Mesenchymal stem cell (in vitro differentiated cells and primary cell): ENCODE measurements at regions not wholly inside any gene's neighbourhood (a gene's known extent, or its start where the extent isn't known, plus 50 kb on each side); places are given as distances from the start of the nearest gene placed in this dataset.

ENCODE experiments used
- DNase-seq: peaks from one replicate; pipeline ENCODE4 v3.0.0-alpha.2; 2013
- H2AFZ ChIP-seq: one replicate; pipeline ENCODE4 v1.6.1; 2013; ENCODE audit warnings: low read depth, mild to moderate bottlenecking, control low read depth, inconsistent platforms, low read length, moderate library complexity
- H2AK5ac ChIP-seq: 2 replicates; pipeline ENCODE4 v1.6.1; 2013; ENCODE audit warnings: low read length, moderate library complexity, mild to moderate bottlenecking, inconsistent platforms; ENCODE audit not compliant: severe bottlenecking
- H2BK120ac ChIP-seq: one replicate; pipeline ENCODE4 v1.6.1; 2013; ENCODE audit warnings: low read depth, mild to moderate bottlenecking, inconsistent platforms, low read length, moderate library complexity
- H2BK12ac ChIP-seq, 2 experiments: one replicate each; pipeline ENCODE4 v1.6.1; 2013; ENCODE audit warnings: inconsistent platforms in 2 of 2, low read length in 2 of 2, mild to moderate bottlenecking in 2 of 2, moderate library complexity in 2 of 2, control low read depth in 1 of 2
- H2BK15ac ChIP-seq: one replicate; pipeline ENCODE4 v1.6.1; 2013; ENCODE audit warnings: mild to moderate bottlenecking, low read depth, inconsistent platforms; ENCODE audit not compliant: poor library complexity, severe bottlenecking
- H2BK5ac ChIP-seq: 2 replicates; pipeline ENCODE4 v1.6.1; 2013; ENCODE audit warnings: low read depth, mild to moderate bottlenecking, low read length, control low read depth, inconsistent platforms; ENCODE audit not compliant: poor library complexity, severe bottlenecking
- H3K14ac ChIP-seq, 2 experiments: one replicate each; pipeline ENCODE4 v1.6.1; 2013; ENCODE audit warnings: inconsistent platforms in 2 of 2, low read length in 2 of 2, control low read depth in 1 of 2, mild to moderate bottlenecking in 1 of 2, moderate library complexity in 1 of 2
- H3K18ac ChIP-seq, 2 experiments: one replicate each; pipeline ENCODE4 v1.6.1; 2013; ENCODE audit warnings: inconsistent platforms in 2 of 2, low read length in 2 of 2, control low read depth in 1 of 2, low read depth in 1 of 2, mild to moderate bottlenecking in 1 of 2
- H3K23ac ChIP-seq, 2 experiments: one replicate each; pipeline ENCODE4 v1.6.1; 2013; ENCODE audit warnings: inconsistent platforms in 2 of 2, low read length in 2 of 2, mild to moderate bottlenecking in 2 of 2, moderate library complexity in 2 of 2, control low read depth in 1 of 2
- H3K27ac ChIP-seq: 2 replicates; pipeline ENCODE4 v1.5.1; 2013; ENCODE audit warnings: mild to moderate bottlenecking, moderate library complexity, low read length, control low read depth, inconsistent platforms; ENCODE audit not compliant: poor library complexity, severe bottlenecking
- H3K27me3 ChIP-seq, 2 experiments: 2 replicates each; pipeline versions ENCODE4 v1.6.1 to v1.7.0; 2013; ENCODE audit warnings: low read length in 2 of 2, mild to moderate bottlenecking in 2 of 2, moderate library complexity in 2 of 2, control low read depth in 1 of 2, inconsistent platforms in 1 of 2; ENCODE audit not compliant: control insufficient read depth in 1 of 2, insufficient read depth in 1 of 2
- H3K36me3 ChIP-seq, 2 experiments: 2 replicates each; pipeline versions ENCODE4 v1.6.1 to v1.7.0; 2013; ENCODE audit warnings: low read length in 2 of 2, control low read depth in 1 of 2, inconsistent platforms in 1 of 2, low read depth in 1 of 2, mild to moderate bottlenecking in 1 of 2; ENCODE audit not compliant: insufficient read depth in 2 of 2, control insufficient read depth in 1 of 2
- H3K4ac ChIP-seq, 2 experiments: one replicate each; pipeline ENCODE4 v1.6.1; 2013; ENCODE audit warnings: inconsistent platforms in 2 of 2, low read length in 2 of 2, mild to moderate bottlenecking in 2 of 2, moderate library complexity in 2 of 2, control low read depth in 1 of 2, low read depth in 1 of 2
- H3K4me1 ChIP-seq: 2 replicates; pipeline ENCODE4 v1.6.1; 2013; ENCODE audit warnings: low read depth, low read length, control low read depth; ENCODE audit not compliant: control insufficient read depth, insufficient read depth
- H3K4me2 ChIP-seq: 2 replicates; pipeline ENCODE4 v1.6.1; 2013; ENCODE audit warnings: low read length, mild to moderate bottlenecking, inconsistent platforms; ENCODE audit not compliant: poor library complexity, severe bottlenecking
- H3K4me3 ChIP-seq, 2 experiments: 2 replicates each; pipeline versions ENCODE4 v1.5.1 to v1.7.0; 2013; ENCODE audit warnings: low read length in 2 of 2, mild to moderate bottlenecking in 2 of 2, control low read depth in 1 of 2, low read depth in 1 of 2; ENCODE audit not compliant: insufficient read depth in 1 of 2
- H3K79me1 ChIP-seq: replicated peaks from 2 replicates; pipeline ENCODE4 v1.6.1; 2013; ENCODE audit warnings: mild to moderate bottlenecking, control low read depth, low read length, inconsistent platforms; ENCODE audit not compliant: poor library complexity, severe bottlenecking
- H3K9ac ChIP-seq: 2 replicates; pipeline ENCODE4 v1.7.0; 2013; ENCODE audit warnings: mild to moderate bottlenecking, low read length, moderate library complexity
- H3K9me3 ChIP-seq: 2 replicates; pipeline ENCODE4 v1.7.0; 2013; ENCODE audit warnings: mild to moderate bottlenecking, low read length; ENCODE audit not compliant: control insufficient read depth
- H4K8ac ChIP-seq: one replicate; pipeline ENCODE4 v1.6.1; 2013; ENCODE audit warnings: inconsistent platforms, mild to moderate bottlenecking, low read length, moderate library complexity
- H4K91ac ChIP-seq: one replicate; pipeline ENCODE4 v1.6.1; 2013; ENCODE audit warnings: mild to moderate bottlenecking, low read length, inconsistent platforms
- whole genome bisulfite sequencing: methylation state at CpG from one replicate; pipeline ENCODE4 v1.1.7; 2013; ENCODE audit warnings: mixed read lengths; 5-methylcytosine and 5-hydroxymethylcytosine counted together

DNA sequence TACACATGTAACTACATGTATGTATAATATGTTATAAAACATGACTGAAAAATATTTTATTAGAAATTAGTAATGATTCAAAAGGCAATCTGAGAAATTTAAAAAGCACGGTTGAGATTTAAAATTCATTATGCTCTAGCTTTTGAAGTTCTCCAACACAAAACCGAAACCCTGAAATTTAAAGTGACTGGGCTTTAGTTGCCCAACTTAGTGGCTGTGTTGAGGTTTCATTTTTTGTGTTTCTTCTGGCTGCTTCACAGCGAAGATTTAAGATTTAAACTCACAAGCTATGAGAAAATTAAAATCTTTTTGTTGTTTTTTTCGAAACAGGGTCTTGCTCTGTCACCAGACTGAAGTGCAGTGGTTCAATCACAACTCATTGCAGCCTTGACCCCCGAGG, 1058.7 kb downstream of the NCAM2 start:
- Histone ChIP-seq H3K79me1 (no peaks in the 10 kb centered on the region), H3K9ac (no peak overlapping the region), H3K4me3 (no peak overlapping the region), H4K8ac (no peak overlapping the region), H4K91ac (no peak overlapping the region), H2BK5ac (no peak overlapping the region), H3K18ac (no peak overlapping the region), H2BK120ac (no peak overlapping the region), H2AK5ac (no peak overlapping the region), H2AFZ (no peak overlapping the region), H2BK15ac (no peak overlapping the region), H3K27ac (no peak overlapping the region), H3K27me3 (no peaks in the 10 kb centered on the region), H3K9me3 (no peaks in the 10 kb centered on the region), H3K23ac (no peak overlapping the region), H2BK12ac (no peak overlapping the region), H3K4me2 (no peak overlapping the region), H3K36me3 (no peaks in the 10 kb centered on the region), H3K4me1 (no peaks in the 10 kb centered on the region), H3K14ac (no peak overlapping the region), H3K4ac (no peak overlapping the region)
- WGBS, result 63% methylated on average over 5 of the region's 5 CpGs
- no peak for DNase-seq

DNA sequence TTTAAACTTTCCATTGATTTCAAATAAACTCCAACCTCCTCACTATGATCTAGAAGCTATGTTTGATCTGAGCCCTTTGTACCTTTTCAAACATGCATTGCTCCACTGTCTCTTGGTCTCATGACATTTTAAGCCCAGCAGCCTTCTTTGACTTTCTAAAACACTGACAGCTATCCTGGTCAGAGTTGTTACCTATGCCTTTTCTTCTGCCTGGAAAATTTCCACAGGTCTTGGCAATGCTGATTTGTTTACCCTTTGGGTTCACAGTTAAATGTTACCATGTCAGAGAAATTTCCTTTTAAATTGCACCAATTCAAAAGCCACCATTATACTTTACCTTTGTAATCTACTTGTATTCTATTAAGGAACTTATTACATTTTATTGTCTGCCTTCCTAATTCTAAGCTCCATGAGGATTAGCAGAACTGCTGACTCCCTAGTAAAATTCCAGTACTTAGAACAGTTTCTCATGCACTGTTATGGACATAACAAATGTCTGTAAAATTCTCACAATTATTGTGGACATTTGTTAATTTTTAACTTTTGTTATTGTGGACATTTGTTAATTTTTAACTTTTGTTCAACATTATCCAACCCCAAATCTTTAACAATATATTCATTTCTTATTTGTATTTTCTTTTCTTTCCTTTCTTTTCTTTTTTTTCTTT, 1064.4 kb downstream of the NCAM2 start:
- no peak overlapping the region for H3K27ac ChIP-seq
- H2BK12ac ChIP-seq, result no peak overlapping the region
- no peak overlapping the region for H3K18ac ChIP-seq

DNA sequence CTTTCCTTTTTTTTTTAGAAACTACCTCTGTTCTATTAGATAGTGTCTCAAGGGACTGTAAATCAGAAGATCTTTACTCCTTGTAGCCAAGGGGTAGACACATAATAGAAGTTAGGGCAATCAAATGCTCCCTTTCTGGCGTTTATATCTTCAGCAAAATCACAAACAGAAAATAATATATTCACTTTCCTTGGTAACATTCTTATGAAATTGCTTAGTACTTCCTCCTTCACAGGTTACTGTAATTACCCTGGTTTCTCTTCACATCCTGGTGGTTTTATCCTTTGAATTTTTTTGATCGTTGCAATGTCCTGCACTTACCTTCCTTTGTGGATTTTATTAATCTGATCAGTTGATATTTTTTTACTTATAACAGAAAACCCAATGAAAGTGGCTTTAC, 1064.9 kb downstream of the NCAM2 start:
- Histone ChIP-seq H2BK120ac (no peak overlapping the region), H3K4me3 (no peak overlapping the region), H3K79me1 (no peaks in the 10 kb centered on the region), H3K27ac (no peak overlapping the region), H3K9ac (no peak overlapping the region), H3K27me3 (no peaks in the 10 kb centered on the region), H2BK5ac (no peak overlapping the region), H4K91ac (no peak overlapping the region), H3K36me3 (no peaks in the 10 kb centered on the region), H3K23ac (no peak overlapping the region), H2BK12ac (no peak overlapping the region), H2BK15ac (no peak overlapping the region), H3K4me2 (no peak overlapping the region), H3K4ac (no peak overlapping the region), H4K8ac (no peak overlapping the region), H2AFZ (no peak overlapping the region), H3K14ac (no peak overlapping the region), H2AK5ac (no peak overlapping the region), H3K9me3 (no peaks in the 10 kb centered on the region), H3K4me1 (no peaks in the 10 kb centered on the region), H3K18ac (no peak overlapping the region)
- DNase-seq, result no peak
- WGBS, result 67% methylated on average over 1 of the region's 2 CpGs

More for the DNA sequence above, 1064.4 kb downstream of the NCAM2 start:
- Histone ChIP-seq H4K91ac (no peak overlapping the region), H4K8ac (no peak overlapping the region), H3K23ac (no peak overlapping the region), H2BK120ac (no peak overlapping the region), H3K9ac (no peak overlapping the region), H2AK5ac (no peak overlapping the region), H2BK15ac (no peak overlapping the region), H3K9me3 (no peaks in the 10 kb centered on the region), H3K79me1 (no peaks in the 10 kb centered on the region), H3K4me2 (no peak overlapping the region), H3K36me3 (no peaks in the 10 kb centered on the region), H3K27me3 (no peaks in the 10 kb centered on the region), H3K4me1 (no peaks in the 10 kb centered on the region), H3K4ac (no peak overlapping the region), H3K14ac (no peak overlapping the region), H3K4me3 (no peak overlapping the region), H2BK5ac (no peak overlapping the region), H2AFZ (no peak overlapping the region)
- DNase-seq, result no peak

DNA sequence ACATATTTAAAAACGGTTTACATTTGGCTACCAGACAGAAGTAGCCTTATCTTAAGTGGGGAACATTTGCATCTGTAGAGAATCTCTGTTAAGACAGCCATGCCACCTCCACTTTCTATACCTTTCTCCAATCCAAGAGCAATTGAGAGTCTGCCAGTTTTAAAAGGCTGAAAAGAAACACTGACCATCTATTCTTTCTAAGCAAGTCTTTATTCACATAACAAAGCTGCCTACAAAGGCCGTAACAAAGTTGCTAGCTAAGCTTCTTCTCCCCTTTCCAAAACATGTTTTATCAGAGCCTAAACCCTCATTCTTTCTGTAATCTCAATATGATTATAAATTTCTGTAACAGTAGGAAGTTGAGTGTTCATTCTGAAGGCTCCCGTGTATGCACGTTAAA, 1078.3 kb downstream of the NCAM2 start:
- Histone ChIP-seq H3K4me3 (no peak overlapping the region), H2AK5ac (no peak overlapping the region), H2BK12ac (no peak overlapping the region), H3K36me3 (no peaks in the 10 kb centered on the region), H3K9me3 (no peaks in the 10 kb centered on the region), H3K27me3 (no peaks in the 10 kb centered on the region), H4K91ac (no peak overlapping the region), H3K4ac (no peak overlapping the region), H3K18ac (no peak overlapping the region), H2AFZ (no peak overlapping the region), H2BK15ac (no peak overlapping the region), H3K14ac (no peak overlapping the region), H3K9ac (no peak overlapping the region), H2BK120ac (no peak overlapping the region), H3K4me1 (no peaks in the 10 kb centered on the region), H3K4me2 (no peak overlapping the region), H4K8ac (no peak overlapping the region), H2BK5ac (no peak overlapping the region), H3K27ac (no peak overlapping the region), H3K23ac (no peak overlapping the region), H3K79me1 (no peaks in the 10 kb centered on the region)
- DNase-seq, result no peak
- WGBS, result 13% methylated on average over 1 of the region's 4 CpGs
